Uterus (tissue), 3 donors: ENCODE measurements at regions not wholly inside any gene's neighbourhood (a gene's known extent, or its start where the extent isn't known, plus 50 kb on each side); places are given as distances from the start of the nearest gene placed in this dataset.

Source experiments
- DNase-seq, 2 donors: peaks; one replicate each; pipeline ENCODE4 v3.0.0-alpha.2; 2019 to 2020
- H3K27ac ChIP-seq, 2 donors: fragments of 200-600 bp; sonication (generic); 1 replicate in 1 of 2; 2 replicates in 1 of 2; pipeline ENCODE4 v1.5.1; 2016 to 2018
- H3K27me3 ChIP-seq, 2 donors: fragments of 200-600 bp; sonication (generic); one replicate each; pipeline ENCODE4 v1.5.1; 2018 to 2019; ENCODE audit warnings: control low read depth in 1 of 2
- H3K36me3 ChIP-seq, 2 donors: fragments of 200-600 bp; sonication (generic); one replicate each; pipeline ENCODE4 v1.5.1; 2019; ENCODE audit warnings: control low read depth in 1 of 2
- H3K4me1 ChIP-seq, 2 donors: fragments of 200-600 bp; sonication (generic); one replicate each; pipeline ENCODE4 v1.5.1; 2018 to 2019; ENCODE audit warnings: control low read depth in 1 of 2
- H3K4me3 ChIP-seq, 2 donors: fragments of 200-600 bp; sonication (generic); 1 replicate in 1 of 2; 2 replicates in 1 of 2; pipeline ENCODE4 v1.5.1; 2018 to 2019; ENCODE audit warnings: mild to moderate bottlenecking in 1 of 2
- H3K9me3 ChIP-seq, 2 donors: fragments of 200-600 bp; sonication (generic); one replicate each; pipeline ENCODE4 v1.5.1; 2019; ENCODE audit warnings: control low read depth in 1 of 2
- CTCF ChIP-seq, 4 experiments: fragments of 200-600 bp in 2 of 4; fragments of 450-650 bp in 2 of 4; sonication (generic) in 2 of 4; IDR thresholded peaks; one replicate each; pipeline ENCODE4 v1.5.1; 2016 to 2019; ENCODE audit warnings: antibody characterized with exemption in 4 of 4, mild to moderate bottlenecking in 2 of 4, moderate library complexity in 1 of 4
- POLR2A ChIP-seq, 2 donors: fragments of 450-650 bp; IDR thresholded peaks; one replicate each; pipeline ENCODE4 v1.6.1; 2016; ENCODE audit warnings: antibody characterized with exemption in 2 of 2, mild to moderate bottlenecking in 1 of 2, moderate library complexity in 1 of 2
- intact Hi-C: fragments of 100-400 bp; cut with DNase I; formaldehyde crosslinking; loops from one replicate; pipeline ENCODE4 v1.15.1; 2023; ENCODE audit warnings: low total_unique reads
- donor health status: DM: yes; HTN: yes; CAD: no.

DNA sequence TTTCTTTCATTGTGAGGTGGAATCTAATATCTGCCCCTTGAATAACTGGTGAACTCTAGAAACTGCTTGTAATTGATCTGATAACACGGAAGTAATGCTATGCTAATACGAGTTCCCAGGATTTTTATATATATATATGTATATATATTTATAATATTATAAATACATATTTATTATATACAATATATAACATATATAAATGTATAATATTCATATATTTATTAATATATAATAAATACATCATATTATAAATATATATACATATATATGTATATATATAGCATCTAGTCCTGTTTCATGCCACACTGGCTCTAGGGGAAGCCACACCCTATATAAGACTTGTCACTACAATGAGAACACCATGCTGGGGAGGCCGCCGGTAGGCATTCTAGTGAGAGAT is 156.7 kb upstream of the CDH19 start:
- Histone ChIP-seq H3K9me3 (no peaks in the 10 kb centered on the region), H3K4me3 (no peak overlapping the region), H3K27ac (no peak overlapping the region), H3K4me1 (no peaks in the 10 kb centered on the region), H3K27me3 (no peaks in the 10 kb centered on the region), H3K36me3 (no peaks in the 10 kb centered on the region)
- no peak for TF ChIP-seq CTCF (IDR thresholded peaks at IDR 0.05)
- no peak for TF ChIP-seq POLR2A (IDR thresholded peaks at IDR 0.05)
- DNase-seq, result no peak
- intact Hi-C loops, result no loop called here

- H3K27ac ChIP-seq, result no peak overlapping the region
- intact Hi-C loops, result no loop called here
- no peaks in the 10 kb centered on the region for H3K36me3 ChIP-seq
- no peaks in the 10 kb centered on the region for H3K27me3 ChIP-seq
- no peak for DNase-seq
- TF ChIP-seq CTCF (IDR thresholded peaks at IDR 0.05) (no peak), POLR2A (IDR thresholded peaks at IDR 0.05) (no peak)
- H3K9me3 ChIP-seq, result no peaks in the 10 kb centered on the region
- H3K4me1 ChIP-seq, result no peaks in the 10 kb centered on the region
- H3K4me3 ChIP-seq, result no peak overlapping the region
These were observed 155.3 kb upstream of the CDH19 start for GRCh38 chr18:66759050-66759828.

DNA sequence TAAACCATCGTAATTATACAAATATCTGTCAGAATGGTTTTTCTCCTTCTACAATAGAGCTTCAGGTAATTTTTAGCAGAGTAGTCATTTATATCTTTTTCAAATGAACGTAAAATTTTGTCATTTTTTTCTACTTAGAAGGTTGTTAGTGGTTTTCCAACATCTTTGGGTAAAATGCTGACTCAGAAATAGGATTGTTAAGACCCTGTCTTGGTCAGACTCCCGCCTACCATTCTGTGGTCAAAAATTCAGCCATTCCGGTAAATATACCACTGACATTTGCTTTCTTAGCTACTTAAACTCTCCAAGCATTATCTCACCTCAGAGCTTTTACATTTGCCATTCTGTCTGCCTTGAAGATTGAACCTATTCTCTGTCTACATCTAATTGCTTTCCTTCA is 154.1 kb upstream of the CDH19 start:
- no peak overlapping the region for H3K27ac ChIP-seq
- TF ChIP-seq POLR2A (IDR thresholded peaks at IDR 0.05) (no peak), CTCF (IDR thresholded peaks at IDR 0.05) (no peak)

DNA sequence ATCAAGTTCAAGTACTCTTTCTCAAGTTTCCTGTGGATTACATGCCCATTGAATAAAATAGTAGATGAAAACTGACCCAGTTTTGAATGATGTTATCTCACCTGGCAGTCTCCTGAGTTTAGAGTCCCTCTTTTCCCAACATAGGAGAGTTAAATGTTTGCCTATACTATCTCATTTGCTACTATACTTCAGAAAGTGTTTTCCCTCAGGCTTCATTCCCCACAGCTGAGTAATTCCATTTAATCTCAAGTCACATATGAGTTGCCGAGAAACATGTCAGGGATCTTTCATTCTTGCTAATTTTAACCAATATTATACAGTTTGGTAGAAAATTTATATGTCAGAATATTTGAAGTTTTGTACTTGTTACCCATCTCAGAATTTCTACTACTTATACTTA is 150.4 kb upstream of the CDH19 start:
- Histone ChIP-seq H3K9me3 (no peaks in the 10 kb centered on the region), H3K36me3 (no peaks in the 10 kb centered on the region), H3K27me3 (no peaks in the 10 kb centered on the region), H3K4me1 (no peaks in the 10 kb centered on the region), H3K27ac (no peak overlapping the region), H3K4me3 (no peak overlapping the region)
- no peak for DNase-seq
- TF ChIP-seq POLR2A (IDR thresholded peaks at IDR 0.05) (no peak), CTCF (IDR thresholded peaks at IDR 0.05) (no peak)
- intact Hi-C loops, result no loop called here

More for the DNA sequence above, 154.1 kb upstream of the CDH19 start:
- Histone ChIP-seq H3K4me3 (no peak overlapping the region), H3K27me3 (no peaks in the 10 kb centered on the region), H3K9me3 (no peaks in the 10 kb centered on the region), H3K4me1 (no peaks in the 10 kb centered on the region), H3K36me3 (no peaks in the 10 kb centered on the region)
- DNase-seq, result no peak
- intact Hi-C loops, result no loop called here

DNA sequence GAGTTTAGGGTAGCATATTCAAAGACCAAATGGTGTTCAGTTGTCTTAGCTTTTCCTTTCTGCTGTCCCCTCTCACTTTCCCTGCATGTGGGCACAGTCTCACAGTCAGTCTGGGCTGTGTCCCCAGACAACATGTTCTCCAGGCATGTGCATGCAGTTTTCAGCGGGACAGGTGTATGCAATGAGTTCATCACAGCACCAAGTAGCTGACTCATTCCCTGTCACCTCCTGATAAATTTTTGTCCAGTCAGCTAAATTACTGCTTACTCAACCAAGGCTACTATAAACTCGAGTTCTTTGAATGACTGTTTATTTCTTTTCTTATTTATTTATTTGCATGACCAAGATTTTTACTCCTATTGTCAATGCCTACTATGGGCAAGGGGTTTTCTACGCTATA is 148.8 kb upstream of the CDH19 start:
- TF ChIP-seq CTCF (IDR thresholded peaks at IDR 0.05), result no peak
- no peak for TF ChIP-seq POLR2A (IDR thresholded peaks at IDR 0.05)
- DNase-seq, result no peak
- intact Hi-C loops, result no loop called here

More for the DNA sequence above, 148.8 kb upstream of the CDH19 start:
- Histone ChIP-seq H3K9me3 (no peaks in the 10 kb centered on the region), H3K4me3 (no peak overlapping the region), H3K36me3 (no peaks in the 10 kb centered on the region), H3K27me3 (no peaks in the 10 kb centered on the region), H3K27ac (no peak overlapping the region), H3K4me1 (no peaks in the 10 kb centered on the region)
